NCI-H2196 (cell line): ENCODE measurements at regions not wholly inside any gene's neighbourhood (a gene's known extent, or its start where the extent isn't known, plus 50 kb on each side); places are given as distances from the start of the nearest gene placed in this dataset.
A peak's percentile ranks its signal among the peaks of the same experiment; 100 is the strongest.
"Not testable (repeated sequence)": the region's sequence is repeated elsewhere in the genome, so short reads cannot be mapped to it uniquely, and the experiment has no call there.

Source experiments
- DNase-seq: peaks from one replicate; lab custom pipeline; 2025; ENCODE audit not compliant: unreplicated experiment; lab: John Stamatoyannopoulos, UW

DNA sequence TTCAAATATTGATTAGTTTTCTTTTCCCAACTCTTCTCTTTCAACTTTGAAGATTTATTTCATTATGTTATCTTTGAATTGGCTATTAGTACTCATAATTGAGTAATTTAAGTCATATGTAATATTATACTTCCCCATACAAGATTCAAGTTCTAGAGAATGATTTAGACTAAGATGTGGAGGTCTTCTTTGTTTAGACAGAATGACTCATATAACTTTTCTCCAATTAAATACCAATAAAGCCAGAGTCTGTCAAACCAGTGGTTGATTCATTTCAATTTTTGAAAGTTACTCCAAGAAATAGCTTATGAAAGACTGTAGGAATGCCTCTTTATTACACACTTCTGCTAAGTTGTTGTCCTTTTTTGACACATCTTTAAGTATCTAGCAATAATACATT is 115.8 kb upstream of the SLC35F3 start:
- no peak for DNase-seq

DNA sequence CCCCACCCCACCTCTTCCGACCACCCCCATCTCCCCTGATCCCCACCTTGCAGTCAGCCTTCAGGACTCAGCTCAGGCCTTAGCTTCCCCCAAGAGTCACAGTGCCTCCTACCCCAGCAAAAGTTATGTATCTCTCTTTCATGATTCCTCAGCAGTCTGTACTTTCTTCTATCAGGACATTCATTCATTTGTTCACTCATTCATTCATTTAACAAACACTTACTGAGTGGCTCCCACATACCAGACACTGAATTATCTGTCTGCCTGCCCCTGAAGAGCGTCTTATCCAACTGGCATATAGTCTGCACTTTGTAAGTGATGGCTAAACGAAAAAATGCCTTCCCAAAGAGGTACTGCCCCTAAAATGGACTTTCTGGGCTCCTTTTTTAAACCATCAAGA is 114.4 kb upstream of the SLC35F3 start:
- DNase-seq: no peak

DNA sequence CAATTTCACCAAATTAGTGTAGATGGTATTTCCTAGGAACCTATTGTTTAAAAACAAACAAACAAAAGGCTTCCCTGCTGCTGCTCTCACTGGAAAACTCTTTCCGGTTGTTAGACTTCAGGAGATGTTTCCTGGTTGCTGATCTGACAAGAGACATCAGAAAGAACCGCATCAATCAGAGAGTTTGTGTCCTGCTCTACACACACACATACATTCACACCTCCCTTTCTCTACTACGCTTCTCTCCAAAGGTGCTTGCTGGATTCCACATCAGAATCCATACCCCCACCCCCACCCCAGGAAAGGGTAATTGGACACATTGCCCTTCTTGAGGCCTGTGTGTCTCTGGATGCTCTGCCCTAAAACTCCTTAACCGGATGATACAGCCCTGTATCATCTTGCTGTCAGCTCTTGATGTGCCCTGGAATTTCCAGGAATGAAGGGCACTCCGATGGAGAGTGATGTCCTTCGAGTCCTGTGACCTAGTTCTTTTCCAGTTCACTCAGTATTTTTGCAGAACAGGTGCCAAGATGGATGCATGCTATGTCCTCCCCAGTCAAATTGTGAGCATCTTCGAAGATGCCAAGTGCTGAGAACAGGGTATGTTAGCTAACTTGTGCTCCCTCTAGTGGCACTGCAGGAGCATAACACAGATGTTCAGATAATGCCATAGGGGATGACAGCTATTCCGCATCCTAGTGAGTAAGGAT is 113.7 kb upstream of the SLC35F3 start:
- peak; percentile 37 for DNase-seq

DNA sequence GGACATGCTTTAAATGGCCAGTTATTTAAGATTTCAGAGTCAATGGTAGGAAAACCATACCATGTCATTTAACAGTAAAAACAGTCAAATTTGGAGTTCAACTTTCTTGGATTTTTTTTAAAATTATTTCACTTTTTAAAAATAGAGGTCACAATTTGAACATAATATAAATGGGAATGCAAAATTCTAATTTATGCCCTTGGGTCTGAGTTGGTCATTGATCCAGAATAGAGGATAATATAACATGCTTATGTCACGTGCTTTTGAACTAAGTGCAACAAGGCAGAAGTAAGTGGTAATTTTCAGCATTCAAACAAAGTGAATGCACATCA is 113.1 kb upstream of the SLC35F3 start:
- DNase-seq: no peak

DNA sequence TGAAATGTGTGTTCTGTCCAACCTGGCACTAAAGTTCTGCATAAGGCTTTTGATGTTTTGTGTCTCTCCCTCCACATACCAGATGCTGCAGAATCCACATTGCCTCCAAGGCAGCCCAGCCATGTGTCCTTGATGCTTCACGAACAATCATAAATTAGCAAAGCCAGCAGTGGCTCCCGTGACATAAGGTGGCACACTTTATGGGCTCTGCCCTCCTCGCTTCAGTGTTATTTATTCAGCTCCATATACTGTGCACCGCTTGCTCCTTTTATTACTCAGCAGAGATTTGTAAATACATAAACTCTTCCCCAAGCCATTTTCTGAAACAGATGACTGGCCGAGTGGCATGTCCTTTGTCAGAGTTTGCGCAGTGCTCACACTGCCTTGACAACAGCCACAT is 112.8 kb upstream of the SLC35F3 start:
- DNase-seq: no peak

DNA sequence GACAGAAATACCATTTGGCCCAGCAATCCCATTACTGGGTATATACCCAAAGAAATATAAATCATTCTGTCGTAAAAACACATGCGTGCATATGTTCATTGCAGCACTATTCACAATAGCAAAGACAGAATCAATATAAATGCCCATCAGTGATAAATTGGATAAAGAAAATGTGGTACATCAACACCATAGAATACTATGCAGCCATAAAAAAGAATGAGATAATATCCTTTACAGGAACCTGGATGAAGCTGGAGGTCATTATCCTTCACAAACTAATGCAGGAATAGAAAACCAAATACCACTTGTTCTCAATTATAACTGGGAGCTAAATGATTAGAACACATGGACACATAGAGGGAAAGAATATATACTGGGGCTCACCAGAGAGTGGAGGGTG is 109.6 kb upstream of the SLC35F3 start:
- no peak for DNase-seq

DNA sequence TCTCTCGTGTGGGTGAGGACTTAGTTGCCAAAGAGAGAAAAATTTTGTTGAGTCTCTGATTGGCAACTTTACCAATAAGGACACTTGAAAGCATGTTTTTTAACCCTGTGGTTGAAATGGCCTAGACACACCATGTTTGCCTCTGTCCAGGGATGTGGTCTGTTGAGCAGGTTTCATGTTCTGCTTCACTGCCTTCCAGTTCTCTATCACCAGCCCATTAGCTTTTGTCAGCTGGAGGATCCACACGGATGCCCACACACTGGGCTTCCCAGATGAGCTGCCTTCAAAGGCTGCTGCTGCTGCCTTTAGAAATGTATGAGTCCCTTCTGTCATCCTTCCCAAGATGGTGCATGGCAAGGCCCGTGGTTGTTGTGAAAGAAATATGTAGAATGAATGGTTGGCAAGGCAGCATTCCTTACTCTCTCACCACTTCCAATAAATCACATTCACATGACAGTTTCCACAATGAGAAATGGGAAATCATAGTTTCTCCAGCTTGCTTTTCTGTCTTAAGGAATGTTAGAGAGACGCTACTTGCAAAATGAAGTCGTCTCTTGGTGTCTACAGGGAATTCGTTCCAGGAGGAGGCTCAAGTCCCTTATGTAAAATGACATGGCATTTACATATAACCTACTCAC is 108.2 kb upstream of the SLC35F3 start:
- no peak for DNase-seq

DNA sequence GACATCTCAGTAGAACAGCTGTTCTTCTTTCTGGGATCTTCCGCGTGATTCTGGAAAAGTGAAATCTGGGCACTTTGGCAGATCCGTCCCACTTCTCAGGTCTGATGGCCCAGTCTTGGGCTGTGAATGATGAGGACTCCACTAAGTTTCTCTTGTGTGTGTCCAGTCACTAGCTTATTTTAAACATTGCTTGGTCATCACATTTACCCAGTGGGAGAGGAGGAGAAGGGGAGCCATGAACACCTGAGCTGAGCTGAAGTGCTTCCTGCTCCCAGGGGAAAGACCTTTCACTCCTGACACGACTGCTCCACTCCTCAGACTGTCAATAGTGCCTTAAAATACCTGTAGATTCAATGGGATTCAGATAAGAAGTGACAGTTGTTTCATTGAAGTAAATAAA is 101.9 kb upstream of the SLC35F3 start:
- DNase-seq: no peak

DNA sequence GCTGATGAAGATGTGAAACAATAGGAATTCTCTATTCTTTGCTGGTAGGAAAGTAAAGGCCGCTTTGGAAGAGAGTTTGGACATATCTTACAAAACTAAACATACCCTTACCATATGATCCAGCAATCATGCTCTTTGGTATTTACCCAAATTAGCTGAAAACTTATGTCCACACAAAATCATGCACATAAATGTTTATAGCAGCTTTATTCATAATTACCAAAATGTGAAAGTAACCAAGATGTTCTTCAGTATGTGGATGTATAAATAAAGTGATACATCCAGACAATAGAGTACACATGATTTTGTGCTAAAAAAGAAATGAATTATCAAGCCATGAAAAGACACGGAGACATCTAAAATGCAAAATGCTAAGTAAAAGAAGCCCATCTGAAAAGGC is 98.7 kb upstream of the SLC35F3 start:
- DNase-seq: no peak

DNA sequence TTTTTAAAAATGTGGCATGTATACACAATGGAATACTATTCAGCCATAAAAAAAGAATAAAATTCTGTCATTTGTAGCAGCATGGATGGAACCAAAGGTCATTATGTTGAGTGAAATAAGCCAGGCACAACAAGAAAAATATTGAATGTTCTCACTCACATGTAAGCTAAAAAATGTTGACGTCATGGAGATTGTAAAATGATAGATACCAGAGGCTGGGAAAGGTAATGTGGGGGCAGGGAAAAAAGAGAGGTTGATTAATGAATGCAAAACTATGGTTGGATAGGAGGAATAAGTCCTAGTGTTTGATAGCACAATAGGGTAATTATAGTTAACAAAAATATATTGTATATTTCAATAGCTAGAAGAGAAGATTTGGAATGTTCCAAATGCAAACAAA is 89.1 kb upstream of the SLC35F3 start:
- no peak for DNase-seq

DNA sequence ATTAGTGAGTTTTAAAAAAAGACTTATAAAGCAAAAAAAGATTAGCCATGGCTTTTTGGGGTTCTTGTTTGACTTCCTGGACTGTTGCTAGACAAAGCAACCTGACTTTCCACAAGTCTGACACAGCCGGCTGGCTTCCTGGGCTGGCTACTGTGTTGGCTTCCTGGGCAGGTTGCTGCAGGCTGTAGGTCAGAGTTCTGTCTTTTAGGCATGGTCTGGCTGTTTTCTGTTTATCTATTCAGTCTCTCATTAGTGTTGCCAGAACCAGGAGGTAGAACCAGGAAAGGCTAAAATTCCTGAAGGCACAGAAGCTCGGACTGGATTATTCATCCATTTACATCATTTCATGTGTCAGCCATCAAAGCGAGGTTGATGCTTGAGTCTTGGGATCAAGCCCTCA is 88.6 kb upstream of the SLC35F3 start:
- no peak for DNase-seq

DNA sequence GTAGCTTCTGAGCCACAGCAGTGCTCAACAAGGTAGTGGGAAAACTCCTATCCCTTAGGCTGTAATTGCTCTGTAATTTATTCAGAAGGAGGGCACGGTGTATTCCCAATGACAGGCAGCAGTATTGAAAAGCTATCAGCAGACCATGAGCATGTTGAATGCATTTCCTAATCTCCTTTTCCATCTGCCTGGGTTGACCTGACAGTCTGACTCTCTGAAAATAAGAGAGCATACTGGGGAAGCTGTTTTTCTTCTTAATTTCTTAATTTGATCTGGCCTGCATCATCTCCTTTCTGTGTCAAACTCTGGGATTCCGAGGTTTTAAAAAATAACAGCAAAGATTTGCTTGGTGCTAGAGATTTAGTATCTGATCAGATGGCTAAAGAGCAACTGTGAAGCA is 88.1 kb upstream of the SLC35F3 start:
- DNase-seq: no peak

DNA sequence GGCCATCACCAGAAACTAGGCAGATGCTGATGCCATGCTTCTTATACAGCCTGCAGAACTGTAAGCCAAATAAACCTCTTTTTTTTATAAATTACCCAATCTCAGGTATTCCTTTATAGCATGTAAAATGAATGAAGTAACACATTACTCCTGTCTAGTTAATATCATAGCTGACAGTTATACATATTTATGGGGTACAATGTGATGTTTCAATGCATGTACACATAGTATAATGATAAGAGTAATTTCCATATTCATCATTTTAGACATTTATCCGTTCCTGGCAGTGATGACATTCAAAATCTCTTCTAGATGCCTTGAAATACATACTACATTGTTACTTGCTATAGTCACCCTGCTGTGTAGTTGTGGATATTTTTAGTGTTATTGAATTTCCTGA is 85.4 kb upstream of the SLC35F3 start:
- no peak for DNase-seq

DNA sequence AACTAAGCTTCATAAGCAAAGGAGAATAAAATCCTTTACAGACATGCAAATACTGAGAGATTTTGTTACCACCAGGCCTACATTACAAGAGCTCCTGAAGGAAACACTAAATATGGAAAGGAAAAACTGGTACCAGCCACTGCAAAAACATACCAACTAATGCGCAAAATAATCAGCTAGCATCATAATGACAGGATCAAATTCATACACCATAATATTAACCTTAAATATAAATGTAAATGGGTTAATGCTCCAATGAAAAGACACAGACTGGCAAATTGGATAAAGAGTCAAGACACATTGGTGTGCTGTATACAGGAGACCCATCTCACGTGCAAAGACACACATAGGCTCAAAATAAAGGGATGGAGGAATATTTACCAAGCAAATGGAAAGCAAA is 80.3 kb upstream of the SLC35F3 start:
- not testable (repeated sequence) for DNase-seq

DNA sequence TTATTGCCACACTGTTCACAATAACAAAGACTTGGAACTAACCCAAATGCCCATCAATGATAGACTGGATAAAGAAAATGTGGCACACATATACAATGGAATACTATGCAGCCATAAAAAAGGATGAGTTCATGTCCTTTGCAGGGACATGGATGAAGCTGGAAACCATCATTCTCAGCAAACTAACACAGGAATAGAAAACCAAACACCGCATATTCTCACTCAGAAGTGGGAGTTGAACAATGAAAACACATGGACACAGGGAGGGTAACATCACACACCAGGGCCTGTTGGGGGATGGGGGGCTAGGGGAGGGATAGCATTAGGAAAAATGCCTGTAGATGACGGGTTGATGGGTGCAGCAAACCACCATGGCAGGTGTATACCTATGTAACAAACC is 76.5 kb upstream of the SLC35F3 start:
- not testable (repeated sequence) for DNase-seq

DNA sequence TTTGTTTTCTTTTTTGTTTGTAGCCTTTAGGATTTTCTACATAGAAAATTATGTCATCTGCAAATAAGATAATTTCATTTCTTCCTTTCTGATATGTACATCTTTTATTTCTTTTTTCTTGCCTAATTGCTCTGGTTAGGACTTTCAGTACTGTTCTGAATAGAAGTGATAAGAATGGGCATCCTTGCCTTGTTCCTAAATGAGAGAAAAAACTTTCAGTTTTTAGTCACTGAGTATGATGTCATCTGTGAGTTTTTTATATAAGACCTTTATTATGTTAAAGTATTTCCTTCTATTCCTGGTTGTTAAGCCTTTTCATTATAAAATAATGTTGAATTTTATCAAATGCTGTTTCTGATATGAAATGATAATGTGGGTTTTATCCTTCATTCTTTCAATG is 76.0 kb upstream of the SLC35F3 start:
- DNase-seq: no peak

DNA sequence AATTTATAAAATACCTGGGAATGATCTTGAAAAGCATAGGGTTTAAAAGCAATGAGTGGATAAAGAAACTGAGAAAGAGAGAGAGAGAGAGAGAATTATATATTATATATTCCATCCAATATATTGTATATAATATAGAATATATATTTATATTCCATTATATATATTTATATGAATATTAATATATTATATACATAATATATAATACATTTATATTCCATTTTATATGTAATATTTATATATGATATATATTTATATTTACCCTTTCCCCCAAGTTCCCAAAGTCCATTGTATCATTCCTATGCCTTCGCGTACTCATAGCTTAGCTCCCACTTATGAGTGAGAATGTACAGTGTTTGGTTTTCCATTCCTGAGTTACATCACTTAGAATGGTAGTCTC is 69.9 kb upstream of the SLC35F3 start:
- no peak for DNase-seq

DNA sequence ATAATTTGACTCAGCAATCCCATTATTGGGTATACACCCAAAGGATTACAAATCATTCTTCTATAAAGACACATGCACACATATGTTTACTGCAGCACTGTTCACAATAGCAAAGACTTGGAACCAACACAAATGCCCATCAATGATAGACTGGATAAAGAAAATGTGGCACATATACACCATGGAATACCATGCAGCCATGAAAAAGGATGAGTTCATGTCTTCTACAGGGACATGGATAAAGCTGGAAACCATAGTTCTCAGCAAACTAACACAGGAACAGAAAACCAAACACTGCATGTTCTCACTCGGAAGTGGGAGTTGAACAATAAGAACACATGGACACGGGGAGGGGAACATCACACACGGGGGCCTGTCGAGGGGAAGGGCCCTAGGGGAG is 66.3 kb upstream of the SLC35F3 start:
- not testable (repeated sequence) for DNase-seq

DNA sequence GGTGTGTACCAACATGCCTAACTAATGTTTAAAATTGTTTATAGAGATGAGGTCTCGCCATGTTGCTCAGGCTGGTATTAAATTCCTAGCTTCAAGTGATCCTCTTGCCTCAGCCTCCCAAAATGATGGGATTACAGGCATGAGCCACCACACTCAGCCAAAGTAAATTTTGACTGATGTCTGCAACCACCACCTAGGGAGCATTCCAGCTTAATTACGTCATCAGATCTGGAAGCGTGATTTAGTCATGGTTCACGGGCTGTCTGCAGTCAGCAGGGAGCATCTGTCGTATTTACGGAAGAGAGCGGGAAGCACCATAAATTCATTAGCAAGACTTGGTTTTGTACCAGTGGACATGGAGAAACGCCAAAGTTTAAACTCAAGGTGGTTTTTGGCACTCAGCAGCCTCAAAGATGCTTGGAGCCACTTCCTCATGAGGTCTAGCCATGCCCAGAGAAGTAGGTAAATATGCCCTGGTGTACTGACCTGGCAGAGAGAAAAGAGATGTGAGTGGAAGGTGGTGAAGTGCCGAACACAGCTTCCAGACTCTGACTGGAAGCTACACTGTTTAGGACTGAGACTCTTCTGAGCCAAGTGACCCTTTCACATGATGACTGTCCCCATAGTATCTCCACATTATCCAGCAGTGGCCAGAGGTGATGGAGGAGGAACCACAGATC is 60.8 kb upstream of the SLC35F3 start:
- DNase-seq: no peak

DNA sequence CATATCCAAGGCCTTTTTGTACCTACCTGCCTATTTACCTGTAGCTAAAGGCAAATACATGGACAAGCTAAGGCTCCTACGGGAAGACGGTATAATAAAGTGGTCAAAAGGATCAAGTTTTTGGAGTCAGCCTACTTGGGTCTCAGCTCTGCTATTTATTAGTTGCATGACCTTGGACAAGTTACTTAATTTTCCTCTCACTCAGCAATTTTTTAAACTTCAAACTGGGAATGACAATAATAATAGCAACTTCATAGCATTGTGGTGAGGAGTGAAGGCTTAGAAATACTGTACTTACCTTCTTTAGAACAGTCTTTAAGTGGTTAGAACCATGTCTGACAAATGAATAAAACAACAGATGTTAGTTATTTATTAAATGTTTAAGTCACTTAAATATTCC is 60.2 kb upstream of the SLC35F3 start:
- no peak for DNase-seq

DNA sequence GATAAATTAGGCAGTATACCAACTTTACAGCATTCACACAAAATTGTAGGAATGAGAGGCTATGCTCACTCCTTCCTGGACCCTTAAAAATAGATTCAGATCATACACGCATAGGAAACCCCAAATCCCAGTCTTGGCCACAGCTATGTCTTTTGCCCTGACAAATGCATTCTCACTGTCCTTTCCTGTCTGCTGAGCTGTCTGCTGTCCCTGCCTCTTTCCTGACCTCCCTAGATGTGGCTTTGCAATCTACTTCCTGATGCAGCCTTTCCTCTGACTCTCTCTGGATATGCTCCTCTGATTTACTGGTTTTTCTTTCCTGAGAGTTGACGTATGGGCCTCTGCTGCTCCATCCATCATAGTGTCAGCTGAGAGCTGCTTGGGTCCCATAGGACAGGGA is 59.8 kb upstream of the SLC35F3 start:
- DNase-seq: no peak
